Right forelimb (tissue), 1 donor: ENCODE measurements at regions not wholly inside any gene's neighbourhood (a gene's known extent, or its start where the extent isn't known, plus 50 kb on each side); places are given as distances from the start of the nearest gene placed in this dataset.

Experiments used
- DNase-seq: peaks from one replicate; pipeline ENCODE4 v3.0.0-alpha.2; 2018

GRCh38 chr1:187454010-187454409 is 625.3 kb downstream of the PLA2G4A start:
- DNase-seq: no peak

DNA sequence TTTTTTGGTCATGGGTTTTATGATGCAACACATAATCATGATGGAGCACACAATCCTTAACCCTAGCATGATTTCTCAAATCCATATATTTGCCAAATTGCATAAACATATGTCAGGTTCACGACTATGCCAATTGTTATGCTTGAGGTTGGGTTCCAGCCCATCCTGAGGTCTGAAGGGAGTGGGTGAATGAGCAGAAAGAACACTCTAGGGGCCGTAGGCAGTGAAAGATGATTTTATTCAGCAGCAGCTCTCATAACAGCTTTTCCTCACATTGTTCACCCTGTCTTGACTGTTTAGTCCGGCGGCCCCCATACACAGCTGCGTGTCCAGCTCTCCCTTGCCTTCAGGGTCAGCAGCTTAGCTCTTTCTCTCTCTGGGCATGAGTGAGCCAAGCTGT is 627.7 kb downstream of the PLA2G4A start:
- DNase-seq: no peak

DNA sequence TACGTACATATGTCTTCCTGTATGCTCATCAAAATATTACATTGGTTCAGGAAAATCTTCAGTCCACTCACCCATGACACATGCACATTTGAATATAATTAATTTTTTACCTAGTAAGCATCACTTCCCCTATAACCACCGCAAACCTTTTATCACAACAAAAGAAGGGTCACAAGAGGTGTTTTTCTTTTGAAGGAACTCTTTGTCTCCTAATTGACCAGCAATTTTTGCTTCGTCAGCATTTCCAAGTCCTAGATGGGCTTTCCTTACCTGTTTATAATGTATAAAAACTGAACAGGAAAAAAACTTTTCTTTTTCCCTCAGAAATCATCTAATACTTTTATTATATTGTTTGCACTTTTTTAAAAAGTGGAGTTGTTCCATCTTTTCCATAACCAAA is 631.3 kb downstream of the PLA2G4A start:
- DNase-seq: no peak

DNA sequence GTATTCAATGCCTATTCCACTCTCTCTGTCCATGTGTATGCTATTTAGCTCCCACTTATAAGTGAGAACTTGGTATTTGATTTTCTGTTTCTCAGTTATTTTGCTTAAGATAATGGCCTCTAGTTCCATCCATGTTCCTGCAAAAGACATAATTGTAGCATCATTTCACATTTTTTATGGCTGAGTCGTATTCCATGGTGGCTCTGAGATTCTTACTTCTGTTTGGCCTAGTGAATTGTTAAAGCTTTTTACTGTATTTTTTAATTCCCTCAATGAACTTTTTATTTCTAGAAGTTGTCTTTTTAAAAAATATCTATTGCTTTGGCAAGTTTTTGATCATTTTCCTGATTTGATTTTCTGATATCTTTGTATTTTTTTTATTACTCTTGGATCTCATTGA is 635.6 kb downstream of the PLA2G4A start:
- DNase-seq: no peak

DNA sequence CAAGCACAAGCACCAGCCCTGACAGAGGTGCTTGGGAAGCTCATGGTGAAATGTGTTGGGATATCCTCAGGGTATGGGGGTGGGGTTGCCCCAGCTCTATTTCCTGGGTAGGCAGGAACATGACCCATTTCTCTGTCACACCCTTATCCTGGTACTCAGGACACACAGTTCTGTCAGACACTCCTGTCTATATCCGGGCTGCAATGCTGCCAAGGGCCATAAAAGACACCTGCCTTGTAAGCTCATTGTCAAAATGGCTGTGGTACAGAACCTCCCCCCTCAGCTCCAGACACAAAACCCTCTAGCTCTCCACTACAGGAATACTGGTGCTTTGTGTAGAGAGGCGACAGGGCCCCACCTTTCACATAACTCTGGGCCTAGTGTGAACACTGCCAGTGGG is 636.7 kb downstream of the PLA2G4A start:
- DNase-seq: no peak

DNA sequence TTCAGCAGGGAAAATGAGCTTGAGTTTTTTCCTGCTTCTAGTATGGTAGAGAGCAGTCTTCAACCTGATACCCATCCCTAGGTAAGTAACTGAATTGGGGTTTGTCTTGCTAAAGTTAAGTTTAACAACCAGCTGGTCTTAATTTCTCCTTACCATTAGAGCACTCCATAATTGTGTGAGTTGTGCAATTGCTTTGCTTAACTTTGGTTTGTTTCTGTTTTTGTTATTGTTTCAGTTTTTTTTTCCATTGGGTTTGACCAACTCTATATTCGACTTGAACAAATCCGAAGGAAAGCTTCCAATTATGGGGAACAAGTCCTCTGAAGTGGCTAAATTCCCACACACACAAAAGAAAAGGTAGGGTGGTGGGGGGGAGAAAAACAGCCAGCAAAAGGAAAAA is 641.1 kb downstream of the PLA2G4A start:
- no peak for DNase-seq

- no peak for DNase-seq
These were observed 642.8 kb downstream of the PLA2G4A start for GRCh38 chr1:187471555-187471954.

GRCh38 chr1:187474336-187474735 is 645.6 kb downstream of the PLA2G4A start:
- no peak for DNase-seq

DNA sequence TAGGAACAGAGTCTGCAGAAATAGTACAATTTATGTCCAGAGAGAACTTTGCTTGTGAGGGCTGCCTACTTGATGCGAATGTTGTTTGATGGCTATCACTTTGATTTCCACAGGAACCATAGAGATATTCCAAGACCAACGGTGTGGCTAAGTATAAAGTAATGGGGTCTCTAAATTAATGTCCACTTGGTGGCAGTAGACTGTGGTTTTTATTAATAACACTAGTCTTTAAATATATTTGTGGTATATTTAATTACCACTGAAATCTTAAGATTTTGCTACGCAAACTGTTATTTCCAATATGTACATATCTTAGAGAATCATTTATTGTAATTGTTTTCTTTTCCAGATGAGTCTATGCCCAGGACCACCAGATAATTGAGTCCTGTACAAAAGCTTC is 647.9 kb downstream of the PLA2G4A start:
- DNase-seq: no peak

GRCh38 chr1:187477103-187477502 is 648.4 kb downstream of the PLA2G4A start:
- DNase-seq: no peak

GRCh38 chr1:187477535-187477934 is 648.8 kb downstream of the PLA2G4A start:
- DNase-seq: no peak

DNA sequence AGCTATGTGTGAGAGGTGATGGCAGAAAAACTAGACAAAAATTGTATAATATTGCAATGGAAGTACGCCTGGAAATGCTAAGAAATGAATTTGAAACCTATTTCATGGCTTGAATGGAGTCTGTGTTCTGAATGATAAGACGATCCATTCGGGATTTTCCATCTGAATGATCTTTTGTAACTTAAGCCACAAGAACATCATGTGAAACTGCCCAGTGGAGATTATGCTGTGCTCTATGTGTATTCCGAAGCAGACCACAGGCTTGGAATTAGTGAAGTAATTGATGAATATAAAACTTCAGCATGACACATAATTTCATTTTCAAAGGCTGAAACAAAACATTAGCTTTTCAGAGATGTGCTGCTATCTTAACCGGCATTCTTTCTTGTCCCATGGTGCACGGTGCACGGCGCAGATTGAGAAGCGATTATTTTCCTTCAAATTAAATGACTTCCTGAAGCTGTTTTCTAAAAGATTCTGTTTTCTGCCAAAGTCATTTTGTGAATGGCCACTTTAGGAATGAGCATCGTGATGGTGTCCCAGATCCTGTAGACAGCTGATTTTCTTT is 652.9 kb downstream of the PLA2G4A start:
- no peak for DNase-seq

- no peak for DNase-seq
These were observed 661.5 kb downstream of the PLA2G4A start for GRCh38 chr1:187490266-187490665.

DNA sequence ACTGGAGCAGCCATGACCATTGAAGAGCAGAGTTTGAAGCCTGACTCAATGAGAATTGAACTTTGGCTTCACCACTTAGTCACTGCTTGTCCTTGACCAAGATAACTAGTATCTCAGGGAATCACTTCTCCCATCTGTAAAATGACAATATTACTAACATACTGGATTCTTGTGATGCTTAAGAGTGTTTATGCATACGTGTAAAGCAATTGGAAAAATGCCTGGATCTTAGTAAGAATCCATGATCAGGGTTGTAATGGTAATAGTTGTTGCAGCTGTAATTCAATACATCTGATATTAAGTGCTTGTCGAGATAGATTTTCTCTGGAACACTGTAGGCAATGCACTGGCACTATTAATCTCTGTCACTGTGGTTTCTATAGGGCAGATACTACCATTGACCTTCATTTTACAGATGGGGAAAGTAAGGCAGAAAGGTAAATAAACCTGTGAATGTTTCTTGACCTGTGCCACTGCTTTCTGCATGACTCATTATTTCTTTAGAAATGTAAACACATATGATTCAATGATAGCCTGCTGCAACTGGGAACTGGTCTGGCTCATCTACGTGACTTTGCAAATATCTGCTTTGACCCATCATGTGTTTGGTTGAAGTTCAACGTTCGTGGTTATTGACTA is 662.5 kb downstream of the PLA2G4A start:
- no peak for DNase-seq

DNA sequence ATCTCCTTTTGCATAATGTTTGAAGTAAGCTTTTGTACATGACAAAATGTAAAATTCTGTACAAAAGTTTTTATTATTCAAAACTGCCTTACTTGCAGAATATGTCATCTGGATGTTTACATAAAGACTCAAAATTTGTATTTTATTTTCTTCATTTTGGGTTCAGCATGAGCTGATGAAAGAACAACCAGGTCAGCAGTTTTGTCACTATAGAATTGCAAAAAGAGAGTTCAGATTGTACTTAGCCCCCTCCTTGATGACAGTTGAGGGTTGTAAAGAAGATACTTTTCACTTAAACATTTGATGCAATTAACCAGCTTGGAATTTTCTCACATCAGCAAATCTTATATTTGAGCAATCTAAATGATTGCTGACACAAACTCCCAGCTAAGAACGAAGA is 669.3 kb downstream of the PLA2G4A start:
- no peak for DNase-seq

DNA sequence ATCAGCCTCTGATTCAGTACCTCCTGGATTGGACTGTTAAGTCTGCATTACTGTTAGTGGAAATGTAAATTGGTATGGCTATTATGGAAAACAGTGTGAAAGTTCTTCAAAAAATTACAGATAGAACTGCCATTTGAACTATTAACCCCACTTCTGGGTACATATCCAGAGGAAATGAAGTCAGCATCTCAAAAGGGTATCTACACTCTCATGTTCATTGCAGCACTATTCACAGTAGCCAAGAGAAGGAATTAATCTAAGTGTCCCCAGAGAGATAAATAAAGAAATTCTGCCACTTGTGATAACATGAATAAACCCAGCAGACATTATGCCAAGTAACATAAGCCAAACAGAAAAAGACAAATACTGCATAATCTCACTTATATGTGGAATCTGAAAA is 676.0 kb downstream of the PLA2G4A start:
- no peak for DNase-seq

DNA sequence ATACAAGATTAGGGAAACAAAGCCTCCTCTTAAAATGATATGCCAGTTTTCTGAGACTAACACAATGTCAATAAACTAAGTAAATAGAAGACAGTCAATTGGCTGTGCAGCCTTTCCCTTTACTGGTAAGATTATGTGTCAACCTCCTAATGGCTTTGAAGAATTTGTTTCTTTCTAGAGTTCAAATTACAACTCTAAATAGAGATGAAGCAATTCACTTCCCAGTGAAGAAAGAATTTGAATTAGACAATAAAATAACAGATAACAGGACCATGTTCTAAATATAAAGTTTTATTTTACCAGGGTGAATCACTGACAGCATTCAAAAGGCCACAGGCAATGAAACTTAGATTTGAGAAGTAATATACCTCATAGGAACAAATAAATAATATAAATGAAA is 680.3 kb downstream of the PLA2G4A start:
- DNase-seq: no peak

DNA sequence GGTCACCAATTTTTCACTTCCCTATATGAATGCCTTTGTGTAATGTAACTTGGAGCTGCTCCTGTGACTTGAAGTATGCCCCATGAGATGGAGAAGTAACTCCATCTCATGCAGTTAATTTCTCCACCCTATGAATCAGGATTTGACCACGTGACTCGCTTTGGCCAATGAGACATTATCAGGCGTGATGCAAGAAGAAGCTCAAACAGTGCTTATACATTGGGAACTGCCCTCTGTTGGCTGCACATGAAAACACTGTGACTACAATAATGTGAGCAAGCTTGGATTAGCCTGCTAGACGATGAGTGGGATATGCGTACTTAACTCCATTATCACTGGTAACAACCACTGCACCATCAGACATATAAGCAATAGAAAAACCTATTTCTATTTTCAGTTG is 684.4 kb downstream of the PLA2G4A start:
- DNase-seq: no peak

GRCh38 chr1:187514110-187514509 is 685.4 kb downstream of the PLA2G4A start:
- no peak for DNase-seq

DNA sequence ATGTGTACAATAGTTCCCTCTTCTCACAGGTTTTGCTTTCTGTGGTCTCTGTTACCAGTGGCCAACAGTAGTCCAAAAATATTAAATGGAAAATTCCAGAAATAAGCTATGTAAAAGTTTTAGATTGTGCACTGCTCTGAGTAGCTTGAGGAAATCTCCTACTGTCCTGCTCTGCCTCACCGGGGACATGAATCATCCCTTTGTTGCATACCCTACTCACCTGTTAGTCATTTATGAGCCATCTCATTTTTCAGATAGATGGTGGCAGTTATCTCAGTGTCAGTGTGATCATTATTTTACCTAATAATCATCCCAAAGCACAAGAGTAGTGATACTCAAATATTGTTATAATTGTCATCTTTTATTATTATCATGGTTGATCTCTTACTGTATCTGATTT is 688.1 kb downstream of the PLA2G4A start:
- DNase-seq: no peak

DNA sequence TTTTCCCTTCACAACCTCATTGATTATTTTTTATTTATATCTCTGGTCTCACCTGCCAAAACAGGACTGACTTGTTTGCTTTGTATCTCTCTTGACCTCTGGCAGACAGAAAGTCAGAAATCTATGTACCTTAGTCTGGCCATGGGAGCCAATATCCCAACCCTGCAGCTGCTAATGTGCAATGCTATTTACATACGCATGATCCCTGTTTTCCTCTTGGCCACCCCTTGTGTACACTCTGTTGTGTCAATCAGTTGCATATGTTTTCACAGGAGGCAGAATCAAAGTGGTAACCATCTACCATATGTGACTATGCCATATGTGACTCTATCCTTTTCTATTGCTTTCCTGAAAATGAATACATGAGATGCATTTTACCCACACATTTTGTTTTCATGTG is 688.8 kb downstream of the PLA2G4A start:
- DNase-seq: no peak

DNA sequence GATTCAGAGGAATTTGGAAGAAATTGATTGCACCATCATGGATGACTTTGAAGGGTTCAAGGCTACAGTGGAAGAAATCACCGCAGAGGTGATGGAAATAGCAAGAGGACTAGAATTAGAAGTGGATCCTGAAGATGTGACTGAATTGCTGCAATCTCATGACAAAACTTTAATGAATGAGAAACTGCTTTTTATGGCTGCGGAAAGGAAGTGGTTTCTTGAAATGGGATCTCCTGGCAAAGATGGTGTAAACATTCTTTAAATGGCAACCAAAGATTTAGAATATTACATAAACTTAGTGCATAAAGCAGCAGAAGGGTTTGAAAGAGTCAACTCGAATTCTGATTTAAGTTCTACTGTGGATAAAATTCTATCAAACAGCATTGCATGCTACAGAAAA is 698.6 kb downstream of the PLA2G4A start:
- no peak for DNase-seq

- DNase-seq: no peak
These were observed 709.2 kb downstream of the PLA2G4A start for GRCh38 chr1:187537936-187538335.

DNA sequence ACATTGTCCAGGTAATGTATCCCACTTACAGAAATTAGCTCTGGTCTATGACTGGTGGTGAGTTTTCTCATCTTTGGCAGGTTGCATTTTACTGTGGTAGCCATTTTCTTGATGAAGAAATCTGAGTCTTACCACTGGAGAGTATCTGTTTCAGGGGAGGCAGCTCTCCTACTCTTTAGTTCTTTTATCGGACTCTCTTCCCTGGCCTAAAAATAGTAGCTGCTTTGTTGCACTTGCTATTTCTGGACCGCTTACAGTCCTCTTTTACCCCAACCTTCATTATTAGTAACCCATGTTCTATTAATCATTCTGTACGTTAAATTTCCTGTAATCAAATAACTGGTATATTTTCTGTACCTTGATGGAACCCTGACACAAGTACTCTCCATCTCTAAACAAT is 720.8 kb downstream of the PLA2G4A start:
- DNase-seq: no peak

- DNase-seq: no peak
These were observed 722.3 kb downstream of the PLA2G4A start for GRCh38 chr1:187551061-187551460.
